Natural killer cell treated with Interleukin-12 subunit alpha and Interleukin-12 subunit beta and Interleukin-15 and Interleukin-18, amount 100 ng/mL, for 72 hours (primary cell): ENCODE measurements at regions not wholly inside any gene's neighbourhood (a gene's known extent, or its start where the extent isn't known, plus 50 kb on each side); places are given as distances from the start of the nearest gene placed in this dataset.

Experiments used
- ATAC-seq, 2 donors: fragments of 150-1000 bp; cut with Tn5 transposase in 1 of 2; sonication (Bioruptor Pico), chemical (Tn5 transposase) in 1 of 2; 2 replicates each; pipeline ENCODE4 v1.10.0; 2021
- DNase-seq: peaks from one replicate; pipeline ENCODE4 v3.0.0; 2022; ENCODE audit warnings: low spot score
- H3K27ac Mint-ChIP-seq, 2 donors: 1 replicate in 1 of 2; 2 replicates in 1 of 2; pipeline ENCODE4 v1.8.0; 2022; ENCODE audit warnings: mixed read lengths in 2 of 2, mild to moderate bottlenecking in 1 of 2, moderate library complexity in 1 of 2
- H3K27me3 Mint-ChIP-seq, 2 donors: 1 replicate in 1 of 2; 2 replicates in 1 of 2; pipeline ENCODE4 v1.8.0; 2022; ENCODE audit warnings: mixed read lengths in 2 of 2
- H3K36me3 Mint-ChIP-seq: one replicate; pipeline ENCODE4 v1.8.0; 2022; ENCODE audit warnings: mixed read lengths
- H3K4me1 Mint-ChIP-seq, 2 donors: 1 replicate in 1 of 2; 2 replicates in 1 of 2; pipeline ENCODE4 v1.8.0; 2022; ENCODE audit warnings: low read depth in 2 of 2, mixed read lengths in 2 of 2, mild to moderate bottlenecking in 1 of 2
- H3K4me3 Mint-ChIP-seq: one replicate; pipeline ENCODE4 v1.8.0; 2022; ENCODE audit warnings: mixed read lengths
- H3K9me3 Mint-ChIP-seq: 2 replicates; pipeline ENCODE4 v1.8.0; 2022; ENCODE audit warnings: mixed read lengths

- Mint-ChIP-seq H3K36me3 (peaks cover 15% of the 10 kb centered on the region), H3K4me3 (no peak overlapping the region), H3K4me1 (no peaks in the 10 kb centered on the region), H3K27me3 (no peaks in the 10 kb centered on the region), H3K27ac (no peak overlapping the region), H3K9me3 (peaks cover 10% of the 10 kb centered on the region)
- DNase-seq, result no peak
- no peak for ATAC-seq
These were observed 258.2 kb upstream of the PMFBP1 start for GRCh38 chr16:72430121-72430520.

GRCh38 chr16:72429671-72430081, 257.7 kb upstream of the PMFBP1 start:
- no peaks in the 10 kb centered on the region for H3K4me1 Mint-ChIP-seq
- ATAC-seq (no peak), DNase-seq (no peak)
- no peak overlapping the region for H3K27ac Mint-ChIP-seq
- H3K9me3 Mint-ChIP-seq, result peaks cover 7% of the 10 kb centered on the region
- peaks cover 13% of the 10 kb centered on the region for H3K36me3 Mint-ChIP-seq
- H3K4me3 Mint-ChIP-seq, result no peak overlapping the region
- no peaks in the 10 kb centered on the region for H3K27me3 Mint-ChIP-seq

- Mint-ChIP-seq H3K27me3 (no peaks in the 10 kb centered on the region), H3K36me3 (peaks cover 12% of the 10 kb centered on the region), H3K27ac (no peak overlapping the region), H3K9me3 (peaks cover 1% of the 10 kb centered on the region), H3K4me1 (no peaks in the 10 kb centered on the region), H3K4me3 (no peak overlapping the region)
- DNase-seq (no peak), ATAC-seq (no peak)
These were observed 256.9 kb upstream of the PMFBP1 start for GRCh38 chr16:72428681-72429376.

GRCh38 chr16:72427783-72428331, 255.9 kb upstream of the PMFBP1 start:
- Mint-ChIP-seq H3K4me3 (no peak overlapping the region), H3K4me1 (no peaks in the 10 kb centered on the region), H3K9me3 (no peaks in the 10 kb centered on the region), H3K36me3 (peaks cover 15% of the 10 kb centered on the region), H3K27ac (no peak overlapping the region), H3K27me3 (no peaks in the 10 kb centered on the region)
- no peak for DNase-seq
- no peak for ATAC-seq

GRCh38 chr16:72427051-72427782, 255.3 kb upstream of the PMFBP1 start:
- no peak for DNase-seq
- no peak overlapping the region for H3K4me3 Mint-ChIP-seq
- H3K9me3 Mint-ChIP-seq, result no peaks in the 10 kb centered on the region
- no peaks in the 10 kb centered on the region for H3K27me3 Mint-ChIP-seq
- ATAC-seq, result no peak
- peaks cover 19% of the 10 kb centered on the region for H3K36me3 Mint-ChIP-seq
- no peak overlapping the region for H3K27ac Mint-ChIP-seq
- H3K4me1 Mint-ChIP-seq, result no peaks in the 10 kb centered on the region

- ATAC-seq (no peak), DNase-seq (no peak)
- Mint-ChIP-seq H3K4me1 (no peaks in the 10 kb centered on the region), H3K9me3 (no peaks in the 10 kb centered on the region), H3K27ac (no peak overlapping the region), H3K4me3 (no peak overlapping the region), H3K27me3 (no peaks in the 10 kb centered on the region), H3K36me3 (peaks cover 20% of the 10 kb centered on the region)
These were observed 254.4 kb upstream of the PMFBP1 start for GRCh38 chr16:72426386-72426785.

- no peak overlapping the region for H3K27ac Mint-ChIP-seq
- no peak overlapping the region for H3K4me3 Mint-ChIP-seq
- no peaks in the 10 kb centered on the region for H3K4me1 Mint-ChIP-seq
- H3K9me3 Mint-ChIP-seq, result peaks cover 3% of the 10 kb centered on the region
- ATAC-seq, result no peak
- H3K27me3 Mint-ChIP-seq, result no peaks in the 10 kb centered on the region
- DNase-seq, result no peak
- peaks cover 27% of the 10 kb centered on the region for H3K36me3 Mint-ChIP-seq
These were observed 253.8 kb upstream of the PMFBP1 start for GRCh38 chr16:72425571-72426341.

GRCh38 chr16:72424757-72425156, 252.8 kb upstream of the PMFBP1 start:
- Mint-ChIP-seq H3K36me3 (peaks cover 27% of the 10 kb centered on the region), H3K27ac (no peak overlapping the region), H3K4me3 (no peak overlapping the region), H3K9me3 (peaks cover 3% of the 10 kb centered on the region), H3K4me1 (no peaks in the 10 kb centered on the region), H3K27me3 (no peaks in the 10 kb centered on the region)
- DNase-seq (no peak), ATAC-seq (no peak)

- Mint-ChIP-seq H3K4me1 (no peaks in the 10 kb centered on the region), H3K27ac (no peak overlapping the region), H3K9me3 (peaks cover 6% of the 10 kb centered on the region), H3K4me3 (no peak overlapping the region), H3K36me3 (peaks cover 27% of the 10 kb centered on the region), H3K27me3 (no peaks in the 10 kb centered on the region)
- DNase-seq (no peak), ATAC-seq (no peak)
These were observed 250.4 kb upstream of the PMFBP1 start for GRCh38 chr16:72422308-72422897.

GRCh38 chr16:72419638-72420037, 247.7 kb upstream of the PMFBP1 start:
- no peak overlapping the region for H3K27ac Mint-ChIP-seq
- H3K4me3 Mint-ChIP-seq, result no peak overlapping the region
- H3K27me3 Mint-ChIP-seq, result no peaks in the 10 kb centered on the region
- peaks cover 6% of the 10 kb centered on the region for H3K9me3 Mint-ChIP-seq
- no peak for ATAC-seq
- peaks cover 24% of the 10 kb centered on the region for H3K36me3 Mint-ChIP-seq
- DNase-seq, result no peak
- peaks cover 0 to 5% of the 10 kb centered on the region in 2 donors for H3K4me1 Mint-ChIP-seq

GRCh38 chr16:72415379-72415778, 243.4 kb upstream of the PMFBP1 start:
- H3K27me3 Mint-ChIP-seq, result no peaks in the 10 kb centered on the region
- no peak overlapping the region for H3K27ac Mint-ChIP-seq
- H3K36me3 Mint-ChIP-seq, result no peaks in the 10 kb centered on the region
- H3K9me3 Mint-ChIP-seq, result peaks cover 2% of the 10 kb centered on the region
- no peak overlapping the region for H3K4me3 Mint-ChIP-seq
- ATAC-seq (no peak), DNase-seq (no peak)
- H3K4me1 Mint-ChIP-seq, result peaks cover 0 to 5% of the 10 kb centered on the region in 2 donors

GRCh38 chr16:72410492-72410891, 238.5 kb upstream of the PMFBP1 start:
- no peaks in the 10 kb centered on the region for H3K4me1 Mint-ChIP-seq
- H3K27me3 Mint-ChIP-seq, result peaks cover 0 to 3% of the 10 kb centered on the region in 2 donors
- DNase-seq, result no peak
- no peak for ATAC-seq
- H3K4me3 Mint-ChIP-seq, result no peak overlapping the region
- no peak overlapping the region for H3K27ac Mint-ChIP-seq
- no peaks in the 10 kb centered on the region for H3K9me3 Mint-ChIP-seq
- H3K36me3 Mint-ChIP-seq, result no peaks in the 10 kb centered on the region

- no peak for DNase-seq
- ATAC-seq, result no peak
- Mint-ChIP-seq H3K4me1 (no peaks in the 10 kb centered on the region), H3K36me3 (peaks cover 4% of the 10 kb centered on the region), H3K27ac (no peak overlapping the region), H3K4me3 (no peak overlapping the region), H3K9me3 (no peaks in the 10 kb centered on the region), H3K27me3 (peaks cover 0 to 10% of the 10 kb centered on the region in 2 donors)
These were observed 237.5 kb upstream of the PMFBP1 start for GRCh38 chr16:72409423-72409822.
